Bronchial epithelial cell (primary cell): ENCODE measurements at regions not wholly inside any gene's neighbourhood (a gene's known extent, or its start where the extent isn't known, plus 50 kb on each side); places are given as distances from the start of the nearest gene placed in this dataset.
A peak's percentile ranks its signal among the peaks of the same experiment; 100 is the strongest.
"Not testable (repeated sequence)": the region's sequence is repeated elsewhere in the genome, so short reads cannot be mapped to it uniquely, and the experiment has no call there.

Experiments used
- DNase-seq: peaks from one replicate; pipeline ENCODE4 v3.0.0-alpha.2; 2010; ENCODE audit warnings: low read depth
- FAIRE-seq: peaks from 2 replicates; lab custom pipeline; 2011; peaks lifted over from hg19 to GRCh38; lab: Jason Lieb, UNC
- H3K27me3 ChIP-seq: 2 replicates; pipeline ENCODE4 v1.5.1; 2011; ENCODE audit warnings: low read length; ENCODE audit not compliant: control insufficient read depth, insufficient read depth
- H3K36me3 ChIP-seq: 2 replicates; pipeline ENCODE4 v1.5.1; 2011; ENCODE audit warnings: low read length; ENCODE audit not compliant: control insufficient read depth, insufficient read depth
- H3K4me3 ChIP-seq: 2 replicates; pipeline ENCODE4 v1.5.1; 2011; ENCODE audit warnings: mild to moderate bottlenecking, low read depth, low read length, control low read depth
- CTCF ChIP-seq: IDR thresholded peaks from 2 replicates; pipeline ENCODE4 v1.5.1; 2011; ENCODE audit warnings: mild to moderate bottlenecking, moderate library complexity, low read length, control low read depth, inconsistent platforms; ENCODE audit not compliant: insufficient read depth, severe bottlenecking

- DNase-seq = peak; percentile 18
- no peak for FAIRE-seq
- Histone ChIP-seq H3K36me3 (no peaks in the 10 kb centered on the region), H3K27me3 (no peaks in the 10 kb centered on the region), H3K4me3 (no peak overlapping the region)
- no peak for TF ChIP-seq CTCF
Observed at GRCh38 chr6:145155411-145155810, 579.9 kb downstream of the EPM2A start.

- Histone ChIP-seq H3K36me3 (no peaks in the 10 kb centered on the region), H3K4me3 (no peak overlapping the region), H3K27me3 (no peaks in the 10 kb centered on the region)
- DNase-seq (peak; percentile 68), FAIRE-seq (no peak)
- TF ChIP-seq CTCF = no peak
Observed at GRCh38 chr6:145155873-145156782, 579.2 kb downstream of the EPM2A start.

DNA sequence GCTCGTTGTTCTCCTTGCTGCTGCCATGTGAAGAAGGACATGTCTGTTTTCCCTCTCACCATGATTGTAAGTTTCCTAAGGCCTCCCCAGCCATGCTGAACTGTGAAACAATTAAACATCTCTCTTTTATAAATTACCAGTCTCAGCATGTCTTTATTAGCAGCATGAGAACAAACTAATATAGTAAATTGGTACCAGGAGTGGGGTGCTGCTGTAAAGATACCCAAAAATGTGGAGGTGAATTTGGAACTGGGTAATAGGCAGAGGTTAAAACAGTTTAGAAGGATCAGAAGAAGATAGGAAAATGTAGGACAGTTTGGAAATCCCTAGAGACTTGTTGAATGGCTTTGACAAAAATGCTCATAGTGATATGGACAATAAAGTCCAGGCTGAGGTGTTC lies 576.7 kb downstream of the EPM2A start:
- H3K27me3 ChIP-seq, H3K4me3 ChIP-seq, DNase-seq, H3K36me3 ChIP-seq, FAIRE-seq: not testable (repeated sequence)

GRCh38 chr6:145159921-145160320 lies 575.4 kb downstream of the EPM2A start:
- TF ChIP-seq CTCF = no peak
- Histone ChIP-seq H3K27me3 (no peaks in the 10 kb centered on the region), H3K4me3 (no peak overlapping the region), H3K36me3 (no peaks in the 10 kb centered on the region)
- no peak for DNase-seq
- FAIRE-seq = no peak

GRCh38 chr6:145161501-145161900 lies 573.8 kb downstream of the EPM2A start:
- TF ChIP-seq CTCF = no peak
- no peak for FAIRE-seq
- Histone ChIP-seq H3K27me3 (no peaks in the 10 kb centered on the region), H3K36me3 (no peaks in the 10 kb centered on the region), H3K4me3 (no peak overlapping the region)
- DNase-seq = no peak

DNA sequence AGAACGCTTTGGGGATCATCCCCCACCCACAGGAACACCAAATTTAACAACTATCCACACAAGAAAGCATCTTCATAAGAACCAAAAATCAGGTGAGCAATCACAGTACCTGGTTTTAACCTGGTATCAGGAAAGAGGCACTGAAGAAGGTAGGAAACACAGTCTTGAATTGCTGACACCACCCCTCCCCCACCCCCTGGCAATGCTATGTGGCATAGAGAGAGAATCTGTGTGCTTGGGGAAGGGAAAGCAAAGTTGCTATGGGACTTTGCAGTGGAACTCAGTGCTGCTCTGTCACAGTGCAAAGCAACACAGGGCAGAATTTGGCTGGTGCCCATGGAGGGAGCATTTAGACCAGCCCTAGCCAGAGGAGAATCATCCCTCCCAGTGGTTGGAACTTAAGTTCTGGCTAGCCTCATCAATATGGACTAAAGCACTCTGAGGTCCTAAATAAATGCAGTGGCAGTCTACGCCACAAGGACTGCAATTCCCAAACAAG lies 565.5 kb downstream of the EPM2A start:
- Histone ChIP-seq H3K36me3 (no peaks in the 10 kb centered on the region), H3K27me3 (no peaks in the 10 kb centered on the region), H3K4me3 (no peak overlapping the region)
- DNase-seq (no peak), FAIRE-seq (no peak)
- no peak for TF ChIP-seq CTCF
